ENCODE measurements at regions not wholly inside any gene's neighbourhood (a gene's known extent, or its start where the extent isn't known, plus 50 kb on each side); places are given as distances from the start of the nearest gene placed in this dataset.

DNA sequence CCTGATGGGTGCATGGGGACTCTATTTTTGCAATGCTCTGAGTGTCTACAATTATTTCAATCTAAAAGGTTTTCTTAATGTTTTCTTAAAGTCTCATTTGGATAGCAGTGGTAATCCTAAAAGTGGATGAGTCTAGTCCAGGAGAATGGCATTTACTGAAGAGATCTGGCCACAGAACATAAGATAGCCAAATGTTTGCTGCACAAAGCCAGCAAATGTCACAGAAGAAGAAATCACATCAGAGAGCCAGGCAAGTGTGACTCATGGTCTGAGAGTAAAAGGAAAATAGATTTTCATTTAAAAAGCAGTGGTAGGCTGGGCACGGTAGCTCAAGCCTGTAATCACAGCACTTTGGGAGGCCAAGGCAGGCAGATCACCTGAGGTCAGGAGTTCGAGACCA lies 352.7 kb upstream of the GRAMD2B start:
- no peak overlapping the region for H3K4me3 ChIP-seq (replicated peaks in 1 of 3; ENCODE audit: insufficient read depth in 1 of 3, low read depth in 2 of 3, low read length in 3 of 3)
- H3K27me3 ChIP-seq (ENCODE audit: control insufficient read depth in 1 of 2, insufficient read depth in 2 of 2, low read length in 2 of 2), result no peaks in the 10 kb centered on the region
- WGBS (ENCODE audit: low lambda C conversion rate), result 0% methylated on average over 2 of the region's 2 CpGs
- H3K9me3 ChIP-seq (ENCODE audit: low read length), result no peaks in the 10 kb centered on the region; the same call in 1 of the 2 replicates
- no TSS peak for BruUV-seq (replicated peaks)
- H3K27ac ChIP-seq (ENCODE audit: extremely low read length, insufficient read depth, low read length), result no peak overlapping the region
- in situ Hi-C loops (cut with HindIII; ENCODE audit: extremely low pct_ligation_motif_present, low pct_unique_long_range_greater_than_20kb) (no loop called here), intact Hi-C loops (cut with micrococcal nuclease; ENCODE audit: unreplicated experiment) (no loop called here)
- ChIA-PET CTCF (ENCODE audit: low intra/inter-chr PET ratio, low total read pairs) (no interaction called here), POLR2A (no interaction called here)
- no peaks in the 10 kb centered on the region for H3K79me2 ChIP-seq (ENCODE audit: insufficient read depth, low read length)
- H3K9ac ChIP-seq (ENCODE audit: insufficient read depth, low read depth, low read length), result no peak overlapping the region
- ATAC-seq (no peak), DNase-seq (ENCODE audit: low spot score) (no peak), FAIRE-seq (no peak)
- H3K4me2 ChIP-seq (ENCODE audit: low read depth, low read length), result no peak overlapping the region
- no peaks in the 10 kb centered on the region for H3K4me1 ChIP-seq (ENCODE audit: insufficient read depth, low read length)
- H3K36me3 ChIP-seq (replicated peaks in 1 of 2; ENCODE audit: control insufficient read depth in 1 of 2, insufficient read depth in 2 of 2, low read length in 2 of 2), result no peaks in the 10 kb centered on the region
- no peak overlapping the region for H2AFZ ChIP-seq (ENCODE audit: low read length)
- no peaks in the 10 kb centered on the region for H4K20me1 ChIP-seq (ENCODE audit: insufficient read depth, low read length)
- TF ChIP-seq ZNF468 (CRISPR knock-in tag; IDR thresholded peaks at IDR 0.05), result no peak
- TF ChIP-seq ZNF510 (CRISPR knock-in tag; IDR thresholded peaks at IDR 0.05; ENCODE audit: low read depth), result no peak
- TF ChIP-seq NBN (conservative IDR thresholded peaks at IDR 0.05), result no peak
- TF ChIP-seq ZNF567 (CRISPR knock-in tag; IDR thresholded peaks at IDR 0.05; ENCODE audit: borderline replicate concordance), result no peak
- no peak for TF ChIP-seq MXI1 (IDR thresholded peaks at IDR 0.05; ENCODE audit: borderline replicate concordance, low read depth, low read length)
- no peak for TF ChIP-seq ZNF501 (CRISPR knock-in tag; IDR thresholded peaks at IDR 0.05)
- TF ChIP-seq, protein P1, sequence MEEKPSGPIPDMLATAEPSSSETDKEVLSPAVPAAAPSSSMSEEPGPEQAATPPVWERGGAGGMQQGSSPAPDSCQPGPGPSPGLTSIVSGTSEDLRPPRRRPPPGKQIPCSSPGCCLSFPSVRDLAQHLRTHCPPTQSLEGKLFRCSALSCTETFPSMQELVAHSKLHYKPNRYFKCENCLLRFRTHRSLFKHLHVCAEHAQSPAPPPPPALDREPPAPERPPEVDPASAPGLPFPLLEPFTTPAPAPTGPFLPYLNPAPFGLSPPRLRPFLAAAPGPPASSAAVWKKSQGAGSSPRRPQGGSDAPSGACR (CRISPR knock-in tag; IDR thresholded peaks at IDR 0.05), result no peak
- TF ChIP-seq TBL1XR1 (IDR thresholded peaks at IDR 0.05; ENCODE audit: borderline replicate concordance, low read length, partially characterized antibody), result no peak
- no peak for TF ChIP-seq KLF13 (CRISPR knock-in tag; IDR thresholded peaks at IDR 0.05)
- no peak for TF ChIP-seq ZNF350 (CRISPR knock-in tag; IDR thresholded peaks at IDR 0.05; ENCODE audit: borderline replicate concordance, low read depth)
- TF ChIP-seq ZMYM4 (CRISPR knock-in tag; IDR thresholded peaks at IDR 0.05), result no peak
- no peak for TF ChIP-seq ZBTB7A (CRISPR knock-in tag; IDR thresholded peaks at IDR 0.05)
- TF ChIP-seq, protein P2, sequence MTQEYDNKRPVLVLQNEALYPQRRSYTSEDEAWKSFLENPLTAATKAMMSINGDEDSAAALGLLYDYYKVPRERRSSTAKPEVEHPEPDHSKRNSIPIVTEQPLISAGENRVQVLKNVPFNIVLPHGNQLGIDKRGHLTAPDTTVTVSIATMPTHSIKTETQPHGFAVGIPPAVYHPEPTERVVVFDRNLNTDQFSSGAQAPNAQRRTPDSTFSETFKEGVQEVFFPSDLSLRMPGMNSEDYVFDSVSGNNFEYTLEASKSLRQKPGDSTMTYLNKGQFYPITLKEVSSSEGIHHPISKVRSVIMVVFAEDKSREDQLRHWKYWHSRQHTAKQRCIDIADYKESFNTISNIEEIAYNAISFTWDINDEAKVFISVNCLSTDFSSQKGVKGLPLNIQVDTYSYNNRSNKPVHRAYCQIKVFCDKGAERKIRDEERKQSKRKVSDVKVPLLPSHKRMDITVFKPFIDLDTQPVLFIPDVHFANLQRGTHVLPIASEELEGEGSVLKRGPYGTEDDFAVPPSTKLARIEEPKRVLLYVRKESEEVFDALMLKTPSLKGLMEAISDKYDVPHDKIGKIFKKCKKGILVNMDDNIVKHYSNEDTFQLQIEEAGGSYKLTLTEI (CRISPR knock-in tag; conservative IDR thresholded peaks at IDR 0.05), result no peak
- no peak for TF ChIP-seq RBM39 (IDR thresholded peaks at IDR 0.05; ENCODE audit: low read depth, low read length, poor library complexity, severe bottlenecking)
- TF ChIP-seq ZNF205 (CRISPR knock-in tag; IDR thresholded peaks at IDR 0.05), result no peak
- no peak for TF ChIP-seq NONO (IDR thresholded peaks at IDR 0.05)
- TF ChIP-seq NONO (CRISPR knock-in tag; conservative IDR thresholded peaks at IDR 0.05), result no peak
- TF ChIP-seq FIP1L1 (IDR thresholded peaks at IDR 0.05; ENCODE audit: borderline replicate concordance, insufficient read depth, low read depth, low read length), result no peak
- TF ChIP-seq ZNF792 (CRISPR knock-in tag; IDR thresholded peaks at IDR 0.05), result no peak
- no peak for TF ChIP-seq NFKBIZ (CRISPR knock-in tag; IDR thresholded peaks at IDR 0.05)
- TF ChIP-seq REL (CRISPR knock-in tag; conservative IDR thresholded peaks at IDR 0.05), result no peak

All from HepG2 (cell line).